HG02885 (cell line): ENCODE measurements at regions not wholly inside any gene's neighbourhood (a gene's known extent, or its start where the extent isn't known, plus 50 kb on each side); places are given as distances from the start of the nearest gene placed in this dataset.
A peak's percentile ranks its signal among the peaks of the same experiment; 100 is the strongest.

Experiments used
- ATAC-seq: cut with Tn5 transposase; IDR thresholded peaks from one replicate; pipeline ENCODE4 v1.9.1; 2021; ENCODE audit warnings: mild to moderate bottlenecking; ENCODE audit not compliant: unreplicated experiment, poor library complexity

DNA sequence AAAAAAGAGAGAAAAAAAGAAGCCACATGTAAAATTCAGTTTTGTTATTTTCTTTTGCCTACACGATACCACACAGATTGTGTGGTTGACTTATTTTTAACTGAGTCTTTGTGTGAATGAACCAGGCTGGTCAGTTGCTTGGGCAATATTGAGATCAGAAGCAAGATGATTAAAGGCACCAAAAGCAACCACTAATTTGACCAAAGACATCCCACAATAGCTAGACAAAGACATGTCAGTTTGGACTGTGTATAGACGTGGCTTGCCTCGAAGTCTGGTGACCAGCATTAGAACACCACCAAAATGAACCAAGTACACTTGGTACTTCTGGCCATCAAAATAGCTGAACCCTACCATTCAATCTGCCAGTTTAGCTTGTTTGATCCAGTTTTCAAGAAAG, 340.6 kb upstream of the TBX3 start:
- ATAC-seq = no peak

DNA sequence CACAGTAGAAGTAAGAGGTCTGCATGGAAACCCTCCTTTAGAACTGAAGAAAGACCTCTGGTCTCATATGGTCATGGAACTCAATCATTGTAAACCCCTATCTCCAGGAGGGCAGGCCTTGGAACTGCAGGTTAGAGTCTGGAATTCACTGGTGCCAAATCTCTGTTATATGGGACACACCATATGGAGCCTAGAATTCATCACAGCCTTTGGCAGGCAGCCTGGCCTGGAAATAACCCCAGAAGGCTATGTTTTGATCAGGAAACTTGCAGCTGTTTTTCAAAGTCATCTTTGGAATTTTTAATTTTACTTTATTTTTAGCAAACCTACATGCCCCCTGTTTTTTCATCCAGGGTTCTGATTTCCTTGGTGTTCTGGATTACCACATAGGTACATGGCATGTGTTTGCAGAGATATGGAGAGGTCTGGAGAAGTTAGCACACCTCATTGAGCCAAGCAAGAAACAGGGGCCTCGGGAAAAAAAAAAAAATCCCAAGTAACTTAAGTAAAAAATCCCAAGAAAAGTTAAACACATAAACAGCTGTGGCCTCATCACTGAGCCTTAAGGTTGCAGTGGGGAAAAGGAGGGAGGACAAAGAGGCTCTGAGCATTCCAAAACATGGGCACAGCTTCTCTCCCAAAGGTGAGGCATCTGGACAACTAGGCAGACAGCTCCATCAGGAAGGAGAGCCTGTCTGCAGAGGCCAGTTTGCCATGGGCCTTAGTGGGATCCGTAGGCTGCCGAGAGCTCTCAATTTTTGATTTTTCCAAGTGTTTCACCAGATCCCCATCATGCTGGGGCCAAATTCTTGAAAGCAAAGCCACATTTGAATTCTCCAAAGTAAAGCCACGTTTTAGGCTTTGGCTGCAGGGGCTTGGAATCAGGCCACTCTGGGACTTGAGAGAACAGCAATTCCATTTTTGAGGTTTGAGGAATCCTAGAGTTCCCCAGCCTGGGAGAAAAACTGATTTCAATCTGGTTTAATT, 339.6 kb upstream of the TBX3 start:
- ATAC-seq = no peak

DNA sequence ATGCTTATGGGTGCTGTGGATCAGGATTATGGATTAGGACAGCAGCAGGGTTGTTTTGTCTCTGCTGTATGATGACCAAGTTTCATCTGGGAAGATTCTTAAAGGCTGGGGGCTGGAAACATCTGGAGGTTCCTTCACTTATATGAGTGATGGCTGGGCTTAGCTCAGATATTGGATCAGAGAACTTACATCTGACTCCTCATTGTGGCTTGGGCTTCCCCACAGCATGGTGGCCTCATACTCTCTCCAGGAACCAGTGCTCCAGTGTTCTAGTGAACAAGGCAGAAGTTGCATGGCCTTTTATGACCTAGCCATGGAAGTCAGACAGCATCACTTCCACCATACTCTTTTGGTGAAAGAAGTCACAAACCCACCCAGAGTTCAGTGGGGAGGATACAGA, 336.1 kb upstream of the TBX3 start:
- no peak for ATAC-seq

DNA sequence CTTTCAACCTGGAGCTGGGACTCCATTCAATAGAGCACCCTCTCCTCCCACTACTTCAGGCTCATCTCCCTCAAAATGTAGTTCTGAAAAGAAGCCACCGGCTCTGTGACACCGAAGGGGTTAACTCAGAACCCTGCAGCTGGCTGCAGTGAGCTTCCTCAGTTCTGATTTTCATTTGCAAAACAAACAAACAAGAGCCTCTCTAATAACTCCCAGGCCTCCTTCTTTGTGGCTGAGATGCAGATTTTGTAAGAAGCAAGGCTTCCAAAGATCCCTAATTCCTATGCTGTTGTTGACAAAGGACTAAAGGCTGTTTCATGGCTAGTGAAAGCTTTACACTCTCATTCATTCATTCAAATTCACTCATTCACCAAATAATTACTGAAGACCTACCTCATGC, 333.4 kb upstream of the TBX3 start:
- ATAC-seq = no peak

DNA sequence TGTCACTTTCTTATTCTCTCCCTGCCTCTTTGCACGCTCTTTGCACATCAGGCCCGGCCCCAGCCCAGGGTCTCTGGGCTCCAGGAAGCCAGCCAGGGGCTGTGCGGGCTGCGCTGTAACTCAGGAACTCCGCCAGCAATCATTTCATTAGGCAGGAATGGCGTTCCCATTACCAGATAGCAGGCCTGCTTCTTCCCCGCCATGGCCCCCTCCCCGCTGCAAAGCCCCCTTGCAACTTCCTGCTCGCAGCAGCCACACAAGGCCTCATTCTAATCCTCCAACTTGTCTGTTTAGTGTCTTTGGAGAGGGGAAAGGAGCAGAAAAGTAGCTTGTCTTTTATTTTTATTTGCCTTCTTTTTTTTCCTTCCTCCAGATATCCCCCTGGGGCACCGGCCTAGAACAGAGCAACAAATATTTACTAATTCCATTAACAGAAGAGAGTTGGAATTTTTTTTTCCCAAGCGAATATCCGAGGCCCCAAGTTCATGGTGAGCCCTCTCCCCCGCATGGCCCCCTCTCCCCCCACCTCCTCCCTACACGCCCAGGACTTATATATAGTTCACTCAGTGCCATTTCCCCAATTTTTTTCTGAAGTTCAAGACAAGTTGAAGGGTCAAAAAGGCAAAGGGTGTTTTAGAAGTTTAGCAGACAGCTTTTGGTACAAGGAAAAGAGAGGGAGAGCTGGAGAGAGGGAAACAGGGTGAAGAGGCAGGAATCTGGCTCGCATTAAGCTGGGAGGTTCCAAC, 329.4 kb upstream of the TBX3 start:
- ATAC-seq = no peak

DNA sequence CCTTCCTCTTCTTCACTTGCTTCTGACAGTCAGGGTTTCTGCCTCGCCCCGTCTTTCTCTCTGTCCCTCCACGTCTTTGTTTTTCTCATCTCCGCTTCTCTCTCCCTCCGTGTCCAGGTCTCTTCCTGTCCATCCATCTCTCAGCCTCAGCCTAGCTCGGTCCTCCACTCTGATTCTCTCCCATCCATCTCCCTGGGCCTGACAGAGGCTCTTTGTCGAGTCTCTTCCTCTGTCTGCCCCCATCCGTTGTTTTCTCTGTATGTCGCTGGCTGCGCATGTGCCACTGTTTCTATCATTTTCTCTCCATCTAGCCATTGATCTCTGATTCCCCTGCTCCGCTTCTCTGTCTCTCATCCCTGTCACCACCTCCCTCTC, 328.9 kb upstream of the TBX3 start:
- no peak for ATAC-seq

DNA sequence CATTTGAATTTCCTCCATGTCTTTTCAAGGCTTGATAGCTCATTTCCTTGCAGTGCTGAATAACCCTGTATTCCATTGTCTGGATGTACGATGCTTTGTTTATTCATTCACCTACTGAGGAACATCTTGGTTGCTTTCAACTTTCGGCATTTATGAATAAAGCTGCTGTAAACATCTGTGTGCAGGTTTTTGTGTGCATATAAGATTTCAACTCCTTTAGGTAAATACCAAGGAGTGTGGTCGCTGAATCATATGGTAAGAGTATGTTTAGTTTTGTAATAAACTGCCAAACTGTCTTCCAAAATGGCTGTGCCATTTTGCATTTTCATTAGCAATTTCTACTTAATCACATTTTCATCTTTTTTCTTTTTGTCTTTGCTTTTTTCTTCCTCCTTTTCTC, 327.7 kb upstream of the TBX3 start:
- no peak for ATAC-seq

DNA sequence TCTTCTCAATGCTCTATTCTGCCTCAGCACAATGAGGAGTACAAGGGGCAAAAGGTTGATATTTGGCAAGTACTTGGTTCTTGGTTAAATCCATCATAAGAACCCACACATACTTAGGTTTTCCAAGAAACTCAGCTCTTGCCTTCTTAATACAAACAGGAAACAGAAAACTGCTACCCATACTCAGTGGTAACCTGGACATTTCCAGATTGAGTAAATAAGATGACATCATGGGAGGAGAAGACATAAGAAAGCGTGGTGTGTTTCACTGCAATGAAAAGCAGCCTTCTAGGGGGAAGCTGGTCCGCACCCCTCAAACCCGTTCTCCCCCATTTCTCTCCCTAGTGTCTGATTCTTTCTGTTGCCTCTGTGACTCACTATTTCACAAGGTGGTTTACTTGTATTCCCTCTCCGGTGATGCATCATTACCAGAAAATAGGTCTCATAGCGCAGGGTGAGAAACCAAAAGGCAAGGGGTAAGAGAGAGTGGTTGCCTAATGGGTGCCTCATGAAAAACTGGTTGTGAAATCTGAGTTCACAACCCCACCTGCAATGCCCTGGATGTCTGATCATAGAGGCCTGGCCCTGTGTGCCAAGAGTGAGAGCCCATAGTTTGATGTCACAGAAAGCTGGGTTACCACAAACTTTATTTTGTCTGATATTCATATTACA, 326.5 kb upstream of the TBX3 start:
- ATAC-seq = no peak

DNA sequence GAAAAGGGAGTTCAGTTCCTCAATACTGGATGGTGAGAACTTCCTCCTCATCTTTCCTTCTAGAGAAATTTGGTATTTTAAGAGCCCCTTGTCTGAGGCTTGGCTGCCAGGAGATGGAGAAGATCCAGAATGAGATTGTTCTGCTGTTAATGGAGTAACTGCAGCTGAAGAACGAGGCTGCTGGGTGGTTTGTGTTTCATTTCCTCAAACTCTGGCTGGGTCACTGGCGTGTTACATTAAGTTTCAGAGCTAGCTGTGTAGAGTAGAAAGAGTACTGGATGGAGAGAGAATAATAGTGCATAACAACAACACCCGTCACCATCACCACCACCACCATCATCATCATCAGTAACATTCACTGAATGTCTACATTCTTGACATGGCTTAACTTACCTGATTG, 325.0 kb upstream of the TBX3 start:
- ATAC-seq = peak; percentile 69

DNA sequence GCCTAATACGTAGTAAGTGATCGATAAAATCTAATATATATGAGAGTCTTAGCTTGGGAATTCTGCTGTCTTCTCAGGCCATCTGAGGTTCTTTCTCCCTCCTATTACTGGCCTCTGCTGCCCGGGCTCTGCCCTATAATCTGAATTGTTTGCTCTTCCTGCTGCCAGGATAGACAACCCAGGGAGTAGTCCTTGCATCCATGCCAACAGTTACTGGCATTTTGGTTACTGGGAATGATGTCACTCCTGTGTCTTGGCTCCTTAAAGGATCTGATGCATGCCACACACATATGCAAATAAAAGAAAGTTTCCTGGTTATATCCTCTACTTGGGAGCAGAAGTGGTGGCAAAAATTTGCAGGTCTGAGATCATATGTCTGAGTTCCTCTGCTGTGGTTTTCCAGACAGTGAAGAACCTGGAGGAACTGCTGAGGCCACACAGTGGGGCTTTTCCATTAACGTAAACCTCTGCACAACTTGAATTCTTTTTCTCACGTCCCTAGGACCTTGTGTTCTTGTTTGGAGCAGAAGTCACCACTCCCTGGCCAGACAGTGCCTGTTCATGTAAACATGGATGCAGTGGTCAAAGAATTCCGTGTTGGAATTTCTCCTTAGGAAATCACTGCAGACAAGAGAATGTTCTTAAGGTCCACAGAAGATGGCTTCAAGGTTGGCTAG, 320.6 kb upstream of the TBX3 start:
- ATAC-seq = no peak

DNA sequence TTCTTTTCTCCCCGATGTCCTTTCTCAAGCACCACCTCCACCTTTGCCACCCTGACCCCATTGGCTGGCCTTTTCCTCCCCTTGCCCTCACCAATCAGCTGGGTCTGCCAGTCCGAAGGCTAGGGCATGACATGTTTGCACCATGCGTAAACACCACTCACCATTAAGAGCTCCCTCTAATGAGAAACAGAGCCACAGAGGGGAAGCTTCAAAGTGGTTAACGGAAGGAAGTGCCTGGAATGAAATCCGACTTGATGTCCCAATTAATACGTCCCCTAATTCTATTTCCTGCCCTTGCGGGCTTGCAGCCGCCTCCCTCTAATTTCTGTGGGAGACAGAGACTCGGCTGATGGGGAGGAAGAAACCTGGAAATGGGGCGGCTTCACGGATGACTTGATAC, 318.5 kb upstream of the TBX3 start:
- ATAC-seq = no peak

DNA sequence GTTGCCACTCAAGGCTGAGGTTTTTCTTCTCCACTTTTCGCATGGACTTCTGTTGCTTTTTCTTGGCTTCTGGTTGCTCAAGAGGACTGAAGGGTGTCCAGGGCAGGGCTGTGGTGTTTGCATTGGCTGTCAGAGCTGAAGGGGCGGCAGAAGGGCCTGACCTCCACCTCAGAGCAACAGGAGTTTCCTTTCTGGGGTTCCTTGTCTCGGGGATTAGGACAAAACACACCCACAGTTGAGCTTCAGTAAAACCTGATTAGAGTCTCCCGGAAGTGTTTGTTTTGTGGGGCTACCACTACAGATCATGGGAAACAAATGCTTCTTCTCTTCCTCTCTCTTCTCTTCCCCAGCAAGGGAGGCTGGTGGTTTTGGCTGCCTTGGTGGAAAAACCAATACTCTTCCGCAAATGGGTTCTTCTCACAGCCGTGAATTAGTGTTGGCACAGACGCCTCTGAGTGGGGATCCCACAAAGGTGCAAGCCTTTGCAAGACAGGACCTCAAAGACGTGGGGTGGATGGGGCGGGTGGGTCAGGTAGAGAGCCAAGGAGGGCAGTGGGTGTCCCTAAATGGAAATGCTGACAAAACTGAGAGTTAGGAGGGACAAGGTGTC, 317.7 kb upstream of the TBX3 start:
- no peak for ATAC-seq

DNA sequence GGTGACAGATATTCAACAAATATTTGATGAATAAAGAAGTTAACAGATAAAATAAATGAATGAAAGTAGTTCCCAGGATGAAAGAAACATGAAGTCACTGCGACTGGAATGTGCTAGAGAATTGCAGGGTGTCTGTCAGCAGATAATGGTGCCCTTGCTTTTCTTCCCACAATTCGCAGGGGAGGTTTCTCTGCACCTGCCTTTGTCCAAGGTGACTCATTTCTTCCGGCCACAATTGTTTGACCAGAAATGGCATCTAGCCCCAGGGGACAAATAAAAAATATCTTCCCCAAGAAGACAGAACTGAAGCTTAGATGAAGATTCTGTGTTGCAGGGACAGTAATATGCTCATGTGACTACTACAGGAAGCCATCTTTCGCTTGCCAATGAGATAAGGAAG, 316.1 kb upstream of the TBX3 start:
- ATAC-seq = no peak

DNA sequence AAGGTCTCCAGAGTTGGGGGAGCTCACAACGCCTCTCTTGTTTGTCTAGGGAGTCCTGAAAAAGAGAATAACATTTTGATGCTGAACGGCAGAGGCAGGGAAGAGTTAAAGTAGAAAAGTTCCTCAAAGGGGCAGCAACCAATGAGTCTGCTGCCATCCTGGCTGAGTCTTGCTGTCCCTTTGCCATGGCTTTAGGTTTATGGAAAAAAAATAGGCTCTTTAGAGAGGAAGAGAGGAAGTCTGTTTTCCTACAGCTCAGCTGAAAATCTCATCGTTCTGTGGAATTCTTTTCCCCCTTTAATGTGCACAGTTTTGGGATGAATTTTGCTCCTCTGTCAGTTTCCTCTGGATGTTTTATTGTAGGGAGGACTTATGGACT, 314.8 kb upstream of the TBX3 start:
- no peak for ATAC-seq

DNA sequence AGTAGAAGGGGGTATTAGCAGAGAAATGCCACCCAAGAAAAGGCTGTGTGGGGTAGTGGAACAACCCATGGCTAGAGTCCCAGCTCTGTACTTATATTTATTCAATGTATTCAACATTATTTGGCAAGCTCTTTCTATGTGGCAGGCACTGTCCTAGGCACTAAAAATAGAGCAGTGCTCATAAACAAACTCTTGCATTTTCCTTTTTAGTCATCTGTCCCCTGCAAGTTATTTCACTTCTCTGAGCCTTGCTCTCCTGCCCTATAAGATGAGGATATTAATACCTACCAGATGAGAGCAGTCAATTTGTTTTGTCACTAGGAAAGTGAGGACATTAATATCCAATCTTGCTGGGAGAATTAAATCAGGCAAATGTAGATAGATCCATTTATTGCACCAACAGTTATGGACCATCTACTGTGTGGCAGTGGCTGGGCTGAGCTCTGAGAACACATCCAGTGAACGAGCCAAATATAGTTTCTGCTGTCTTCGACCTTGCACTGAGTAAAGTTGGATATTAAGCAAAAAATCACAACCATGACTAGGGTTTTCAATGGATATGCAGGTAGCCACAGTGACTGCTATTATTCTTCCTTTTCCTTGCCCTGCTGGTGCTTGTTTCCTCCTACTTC, 314.3 kb upstream of the TBX3 start:
- no peak for ATAC-seq

DNA sequence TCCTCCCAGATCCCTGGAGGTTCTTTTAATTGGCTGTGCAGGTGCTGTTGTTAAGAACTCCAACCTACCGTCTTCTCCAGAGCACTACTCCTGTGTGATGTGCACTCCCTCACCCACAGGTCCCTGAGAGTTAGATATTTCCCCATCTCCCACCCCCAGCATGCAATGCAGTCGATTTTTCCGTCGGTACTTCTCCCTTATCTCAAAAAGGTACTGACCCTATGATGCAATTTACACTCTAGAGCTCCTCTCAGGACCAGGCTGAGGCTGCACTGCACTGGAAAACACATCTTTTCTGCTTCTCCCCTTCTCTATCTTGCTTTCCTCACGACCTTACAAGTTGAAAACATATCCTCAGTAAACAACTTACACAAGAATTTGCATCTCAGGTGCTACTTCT, 312.4 kb upstream of the TBX3 start:
- ATAC-seq = no peak

DNA sequence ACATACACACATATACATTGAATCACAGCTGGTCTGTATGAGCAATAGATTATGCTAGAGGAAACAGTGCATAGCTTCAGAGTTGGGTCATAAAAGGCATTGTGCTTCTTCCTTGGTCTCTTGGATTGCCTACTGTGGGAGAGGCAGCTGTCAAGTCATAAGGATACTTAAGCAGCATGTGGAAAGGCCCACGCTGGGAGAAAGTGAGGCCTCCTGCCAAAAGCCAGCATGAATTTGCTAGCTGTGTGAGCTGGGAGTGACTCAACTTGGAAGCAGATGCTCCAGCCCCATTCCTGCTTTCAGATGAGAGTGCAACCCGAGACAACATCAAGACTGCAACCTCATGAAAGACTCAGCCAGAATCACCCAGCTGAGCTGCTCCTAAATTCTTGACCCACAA, 311.9 kb upstream of the TBX3 start:
- ATAC-seq = no peak

DNA sequence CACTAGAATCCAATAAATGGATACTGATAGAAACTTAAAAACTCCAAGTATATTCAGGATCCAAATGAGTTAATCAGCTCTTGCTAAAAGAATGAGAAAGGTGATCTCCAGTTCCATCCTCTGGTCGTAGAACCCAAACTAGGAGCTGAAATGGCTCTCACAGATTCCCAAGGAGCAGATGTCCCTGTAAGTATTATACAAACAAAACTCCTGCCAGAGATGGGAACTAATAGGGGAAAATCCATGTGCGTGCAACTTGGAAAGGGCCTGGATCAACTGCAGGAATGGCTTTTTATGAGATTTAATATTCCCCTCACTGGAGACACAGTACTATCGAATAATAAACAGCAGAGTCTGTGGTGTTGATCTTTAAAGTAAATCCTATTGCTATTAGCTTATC, 309.2 kb upstream of the TBX3 start:
- ATAC-seq = no peak

DNA sequence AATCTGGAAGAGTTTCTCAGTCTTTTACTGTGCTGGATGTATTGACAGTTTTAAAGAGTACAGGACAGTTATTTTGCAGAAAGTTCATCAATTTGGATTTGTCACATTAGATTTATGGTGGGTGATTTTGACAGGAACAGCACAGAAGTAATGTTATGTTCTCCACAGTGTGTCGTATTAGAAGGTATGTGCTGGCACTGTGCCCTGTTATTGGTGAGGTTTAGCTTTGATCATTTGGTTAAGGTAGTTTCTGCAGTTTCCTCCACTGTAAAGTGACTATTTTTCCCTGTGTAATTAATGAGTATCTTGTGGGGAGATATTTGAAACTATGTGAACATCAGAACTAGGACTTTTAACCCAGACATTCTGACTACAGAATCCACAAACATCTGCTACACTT, 308.5 kb upstream of the TBX3 start:
- no peak for ATAC-seq

DNA sequence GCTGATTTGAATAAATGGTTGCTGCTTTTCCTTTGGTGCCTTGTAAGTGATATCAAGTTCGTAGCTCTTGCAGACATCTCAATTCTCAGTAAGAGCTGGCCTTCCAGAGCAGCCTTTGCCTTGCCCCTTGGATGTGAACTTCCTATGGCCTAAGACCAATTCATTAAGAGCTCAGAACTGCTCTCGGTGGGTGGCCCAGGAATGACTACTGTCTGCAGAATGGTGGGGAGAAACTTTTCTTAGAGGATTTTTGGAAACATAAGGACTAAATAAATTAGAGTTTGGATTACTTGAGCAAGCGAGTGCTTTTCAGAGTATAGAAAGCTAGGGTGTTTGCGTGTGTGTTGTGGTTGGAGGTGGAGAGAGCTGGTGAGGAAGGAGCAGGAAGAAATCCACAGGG, 306.4 kb upstream of the TBX3 start:
- no peak for ATAC-seq
